D721Med (cell line): ENCODE measurements at regions not wholly inside any gene's neighbourhood (a gene's known extent, or its start where the extent isn't known, plus 50 kb on each side); places are given as distances from the start of the nearest gene placed in this dataset.

ENCODE experiments used
- DNase-seq: peaks from one replicate; pipeline ENCODE4 v3.0.0; 2011; ENCODE audit warnings: low spot score; ENCODE audit not compliant: insufficient read length
- FAIRE-seq: peaks from 2 replicates; lab custom pipeline; 2011; peaks lifted over from hg19 to GRCh38; lab: Jason Lieb, UNC
- TF ChIP-seq, protein P1 (sequence below): IDR thresholded peaks from 2 replicates; pipeline ENCODE4 v1.5.1; 2012; ENCODE audit warnings: mild to moderate bottlenecking, control low read depth; ENCODE audit not compliant: insufficient read depth; ENCODE audit errors: missing control alignments

DNA sequence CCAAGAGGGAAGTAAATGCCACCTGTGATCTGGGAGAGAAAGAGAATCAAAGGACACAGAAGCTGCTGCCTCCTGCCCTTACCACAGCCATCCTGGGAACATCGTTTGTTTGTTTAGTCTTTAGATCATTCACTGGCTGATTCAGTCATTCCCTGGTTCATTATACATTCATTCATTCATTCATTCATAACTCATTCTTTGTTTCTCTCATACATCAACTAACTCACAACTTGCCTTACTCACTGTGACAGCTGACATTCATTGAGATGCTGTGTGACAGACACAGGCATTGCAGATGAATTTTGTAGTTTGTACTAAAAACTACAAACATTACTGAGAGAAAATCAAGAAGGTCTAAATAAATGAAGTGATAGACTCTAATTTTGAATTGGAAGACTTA lies 291.0 kb upstream of the TNRC6C start:
- FAIRE-seq: no peak
- no peak for DNase-seq
- TF ChIP-seq, protein P1, sequence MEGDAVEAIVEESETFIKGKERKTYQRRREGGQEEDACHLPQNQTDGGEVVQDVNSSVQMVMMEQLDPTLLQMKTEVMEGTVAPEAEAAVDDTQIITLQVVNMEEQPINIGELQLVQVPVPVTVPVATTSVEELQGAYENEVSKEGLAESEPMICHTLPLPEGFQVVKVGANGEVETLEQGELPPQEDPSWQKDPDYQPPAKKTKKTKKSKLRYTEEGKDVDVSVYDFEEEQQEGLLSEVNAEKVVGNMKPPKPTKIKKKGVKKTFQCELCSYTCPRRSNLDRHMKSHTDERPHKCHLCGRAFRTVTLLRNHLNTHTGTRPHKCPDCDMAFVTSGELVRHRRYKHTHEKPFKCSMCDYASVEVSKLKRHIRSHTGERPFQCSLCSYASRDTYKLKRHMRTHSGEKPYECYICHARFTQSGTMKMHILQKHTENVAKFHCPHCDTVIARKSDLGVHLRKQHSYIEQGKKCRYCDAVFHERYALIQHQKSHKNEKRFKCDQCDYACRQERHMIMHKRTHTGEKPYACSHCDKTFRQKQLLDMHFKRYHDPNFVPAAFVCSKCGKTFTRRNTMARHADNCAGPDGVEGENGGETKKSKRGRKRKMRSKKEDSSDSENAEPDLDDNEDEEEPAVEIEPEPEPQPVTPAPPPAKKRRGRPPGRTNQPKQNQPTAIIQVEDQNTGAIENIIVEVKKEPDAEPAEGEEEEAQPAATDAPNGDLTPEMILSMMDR: no peak

DNA sequence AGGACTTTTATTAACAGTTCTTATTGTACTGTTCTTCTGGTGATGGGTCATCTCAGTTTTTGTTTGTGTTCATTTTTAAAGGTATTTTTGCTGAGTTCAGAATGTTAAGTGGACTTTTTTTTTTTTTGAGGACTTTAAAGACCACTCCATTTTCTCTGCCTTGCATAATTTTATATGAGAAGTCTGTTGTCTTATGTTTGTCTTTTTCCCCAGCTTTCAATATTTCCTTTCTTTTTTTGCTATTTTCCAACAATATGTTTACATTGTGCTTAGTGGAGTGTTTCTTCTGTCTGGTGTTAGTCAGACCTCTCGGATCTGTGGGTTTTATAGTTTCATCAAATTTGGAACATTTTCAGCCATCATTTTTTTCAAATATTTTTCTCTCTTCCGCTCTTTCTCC lies 290.0 kb upstream of the TNRC6C start:
- DNase-seq: no peak
- TF ChIP-seq, protein P1: no peak
- no peak for FAIRE-seq

DNA sequence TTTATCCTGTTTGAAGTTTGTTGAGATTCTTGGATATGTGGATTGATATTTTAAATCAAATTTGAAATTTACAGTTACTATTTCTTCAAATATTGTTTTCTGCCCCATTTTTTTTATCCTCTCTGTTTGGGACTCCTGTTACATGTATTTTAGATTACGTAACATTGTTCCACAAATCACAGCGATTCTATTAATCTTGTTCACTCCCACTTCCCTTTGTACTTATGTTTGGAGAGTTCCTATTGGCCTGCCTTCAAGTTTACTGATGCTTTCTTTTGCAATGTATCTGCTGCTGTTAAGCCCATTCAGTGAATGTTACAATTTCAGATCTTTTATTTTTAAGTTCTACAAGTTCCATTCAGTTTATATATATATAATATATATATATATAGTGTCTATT lies 288.3 kb upstream of the TNRC6C start:
- FAIRE-seq: no peak
- DNase-seq: no peak
- TF ChIP-seq, protein P1: no peak

DNA sequence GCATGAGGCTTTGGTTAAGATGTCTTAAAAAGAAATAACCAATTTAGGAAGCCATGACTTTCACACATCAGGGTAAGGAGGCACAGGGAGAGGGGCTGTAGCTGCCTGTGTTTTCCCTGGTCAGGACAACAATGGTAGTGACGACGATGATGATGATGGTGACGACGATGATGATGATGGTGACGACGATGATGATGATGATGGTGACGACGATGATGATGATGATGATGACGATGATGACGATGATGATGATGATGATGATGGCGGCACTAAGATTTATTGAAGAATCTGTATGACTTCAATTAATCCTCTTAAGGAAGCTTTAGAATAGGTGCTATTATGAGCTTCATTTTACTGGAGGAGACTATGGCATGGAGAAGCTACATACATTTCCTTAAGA lies 284.1 kb upstream of the TNRC6C start:
- TF ChIP-seq, protein P1: no peak
- FAIRE-seq (no peak), DNase-seq (no peak)

DNA sequence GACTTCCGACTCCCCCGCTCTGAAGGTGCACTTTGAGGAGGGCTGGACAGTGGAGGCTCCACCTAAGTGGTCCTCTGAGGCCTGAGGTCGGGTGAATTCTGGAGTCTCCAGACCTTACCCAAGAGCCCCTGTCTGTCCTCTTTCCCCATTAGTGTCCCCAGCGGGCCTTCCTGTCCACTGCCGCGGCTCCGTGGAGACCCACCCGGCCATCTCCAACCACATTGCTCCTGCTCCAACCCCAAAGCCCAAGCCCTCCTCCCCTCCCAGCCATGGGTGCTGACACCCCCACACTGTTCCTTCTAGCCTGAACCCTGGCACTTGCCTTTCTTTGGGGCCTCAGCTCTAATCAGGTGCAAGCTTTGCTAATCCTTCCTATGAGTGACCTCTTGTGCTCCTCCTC lies 283.1 kb upstream of the TNRC6C start:
- no peak for FAIRE-seq
- TF ChIP-seq, protein P1: no peak
- no peak for DNase-seq

DNA sequence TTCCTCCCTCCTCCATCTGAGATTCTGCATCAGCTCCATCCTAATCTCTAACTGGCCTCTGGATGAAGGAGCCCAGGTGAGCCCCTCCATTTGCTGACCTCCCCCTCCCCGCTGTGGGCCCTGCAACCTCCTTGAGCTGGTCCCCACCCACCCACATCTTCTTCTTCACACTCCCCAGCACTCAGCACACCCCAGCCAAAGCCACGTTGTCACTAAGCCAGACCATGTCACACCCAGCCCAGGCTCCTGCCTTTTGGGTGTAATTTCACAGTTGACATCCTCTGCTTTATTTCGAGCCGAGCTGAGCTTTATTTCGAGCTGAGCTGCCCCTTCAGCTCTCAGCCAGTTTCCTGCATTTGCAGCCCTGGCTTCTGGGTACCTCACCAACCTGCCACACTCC lies 282.7 kb upstream of the TNRC6C start:
- no peak for FAIRE-seq
- TF ChIP-seq, protein P1: no peak
- DNase-seq: no peak

DNA sequence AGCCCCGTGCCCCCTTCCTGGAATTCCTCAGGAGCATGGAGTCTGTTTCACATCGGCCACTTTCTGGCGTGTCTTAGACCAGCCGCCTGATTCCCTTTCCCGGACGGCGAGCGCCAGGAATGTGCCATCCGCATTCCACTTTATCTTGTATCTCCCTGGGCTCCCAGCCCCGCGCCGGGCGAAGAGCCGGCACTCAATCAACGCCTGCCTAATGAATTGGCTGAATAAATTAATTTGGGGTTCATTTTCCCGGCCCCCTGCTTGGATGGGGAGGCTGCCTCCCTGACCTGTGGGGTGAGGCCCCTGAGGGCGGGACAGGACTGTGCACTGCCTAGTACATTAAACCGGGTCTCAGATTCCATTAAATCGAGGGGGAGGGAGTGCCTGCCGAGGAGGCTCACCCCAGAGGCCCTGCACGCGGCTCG lies 282.3 kb upstream of the TNRC6C start:
- TF ChIP-seq, protein P1: no peak
- FAIRE-seq (no peak), DNase-seq (no peak)
